GM21723 (cell line): ENCODE measurements at regions not wholly inside any gene's neighbourhood (a gene's known extent, or its start where the extent isn't known, plus 50 kb on each side); places are given as distances from the start of the nearest gene placed in this dataset.
"Not testable (repeated sequence)": the region's sequence is repeated elsewhere in the genome, so short reads cannot be mapped to it uniquely, and the experiment has no call there.

Source experiments
- ATAC-seq: cut with Tn5 transposase; IDR thresholded peaks from one replicate; pipeline ENCODE4 v1.9.1; 2021; ENCODE audit warnings: mild to moderate bottlenecking, moderate library complexity; ENCODE audit not compliant: unreplicated experiment

- ATAC-seq = no peak
Observed at GRCh38 chr7:91660734-91661356, 219.7 kb downstream of the MTERF1 start.

- no peak for ATAC-seq
Observed at GRCh38 chr7:91661727-91662126, 218.8 kb downstream of the MTERF1 start.

GRCh38 chr7:91668217-91668616 is 212.3 kb downstream of the MTERF1 start:
- no peak for ATAC-seq

GRCh38 chr7:91671245-91671644 is 209.3 kb downstream of the MTERF1 start:
- ATAC-seq = no peak

GRCh38 chr7:91674470-91674869 is 206.0 kb downstream of the MTERF1 start:
- ATAC-seq = no peak

GRCh38 chr7:91681718-91682117 is 198.8 kb downstream of the MTERF1 start:
- no peak for ATAC-seq

- no peak for ATAC-seq
Observed at GRCh38 chr7:91683823-91684222, 196.7 kb downstream of the MTERF1 start.

GRCh38 chr7:91685544-91685943 is 195.0 kb downstream of the MTERF1 start:
- ATAC-seq = no peak

GRCh38 chr7:91690541-91691070 is 189.9 kb downstream of the MTERF1 start:
- ATAC-seq = no peak

- ATAC-seq = no peak
Observed at GRCh38 chr7:91691865-91692264, 188.6 kb downstream of the MTERF1 start.

- ATAC-seq = no peak
Observed at GRCh38 chr7:91692800-91693199, 187.7 kb downstream of the MTERF1 start.

GRCh38 chr7:91694351-91694841 is 186.1 kb downstream of the MTERF1 start:
- ATAC-seq = no peak

GRCh38 chr7:91710881-91711280 is 169.6 kb downstream of the MTERF1 start:
- no peak for ATAC-seq

GRCh38 chr7:91713669-91714068 is 166.8 kb downstream of the MTERF1 start:
- no peak for ATAC-seq

- ATAC-seq = no peak
Observed at GRCh38 chr7:91717681-91718470, 162.6 kb downstream of the MTERF1 start.

GRCh38 chr7:91719008-91719407 is 161.5 kb downstream of the MTERF1 start:
- ATAC-seq = no peak

- no peak for ATAC-seq
Observed at GRCh38 chr7:91720260-91720937, 160.1 kb downstream of the MTERF1 start.

- no peak for ATAC-seq
Observed at GRCh38 chr7:91722831-91723230, 157.7 kb downstream of the MTERF1 start.

GRCh38 chr7:91729046-91729445 is 151.5 kb downstream of the MTERF1 start:
- ATAC-seq = not testable (repeated sequence)

- no peak for ATAC-seq
Observed at GRCh38 chr7:91731976-91732375, 148.5 kb downstream of the MTERF1 start.

GRCh38 chr7:91749418-91749817 is 131.1 kb downstream of the MTERF1 start:
- no peak for ATAC-seq
